RWPE2 (cell line): ENCODE measurements at regions not wholly inside any gene's neighbourhood (a gene's known extent, or its start where the extent isn't known, plus 50 kb on each side); places are given as distances from the start of the nearest gene placed in this dataset.
"Not testable (repeated sequence)": the region's sequence is repeated elsewhere in the genome, so short reads cannot be mapped to it uniquely, and the experiment has no call there.

ENCODE experiments used
- ATAC-seq: fragments of 200-7000 bp; cut with Tn5 transposase; 3 replicates; pipeline ENCODE4 v1.9.1; 2021; ENCODE audit warnings: low read depth
- DNase-seq: peaks from one replicate; pipeline ENCODE4 v3.0.0-alpha.2; 2020; ENCODE audit warnings: low spot score
- H3K27ac ChIP-seq: fragments of 450-650 bp; 2 replicates; pipeline ENCODE4 v1.5.1; 2017; ENCODE audit warnings: mild to moderate bottlenecking; ENCODE audit not compliant: poor library complexity, severe bottlenecking
- H3K27me3 ChIP-seq: fragments of 250-450 bp; sonication (Bioruptor Pico); 2 replicates; pipeline ENCODE4 v1.5.1; 2021; ENCODE audit warnings: mild to moderate bottlenecking, moderate library complexity; ENCODE audit not compliant: insufficient read depth, poor library complexity, severe bottlenecking
- H3K36me3 ChIP-seq: fragments of 250-450 bp; sonication (Bioruptor Pico); 2 replicates; pipeline ENCODE4 v1.5.1; 2020; ENCODE audit warnings: low read depth, mild to moderate bottlenecking, moderate library complexity
- H3K4me1 ChIP-seq: fragments of 250-450 bp; sonication (Bioruptor Pico); 2 replicates; pipeline ENCODE4 v1.5.1; 2021; ENCODE audit warnings: mild to moderate bottlenecking, moderate library complexity; ENCODE audit not compliant: insufficient read depth, poor library complexity, severe bottlenecking
- H3K4me3 ChIP-seq: fragments of 250-450 bp; sonication (Bioruptor Pico); 2 replicates; pipeline ENCODE4 v1.5.1; 2021; ENCODE audit warnings: mild to moderate bottlenecking, moderate library complexity; ENCODE audit not compliant: severe bottlenecking
- H3K9me3 ChIP-seq: fragments of 250-450 bp; sonication (Bioruptor Pico); 2 replicates; pipeline ENCODE4 v1.5.1; 2021; ENCODE audit warnings: mild to moderate bottlenecking, moderate library complexity; ENCODE audit not compliant: severe bottlenecking
- CTCF ChIP-seq: fragments of 450-650 bp; IDR thresholded peaks from one replicate; pipeline ENCODE4 v1.5.1; 2017; ENCODE audit warnings: mild to moderate bottlenecking, moderate library complexity; ENCODE audit not compliant: poor library complexity, severe bottlenecking

GRCh38 chr12:28035500-28035899, 63.0 kb upstream of the PTHLH start:
- Histone ChIP-seq H3K27ac (peak overlapping the region; percentile 97), H3K4me3 (no peak overlapping the region), H3K27me3 (no peaks in the 10 kb centered on the region), H3K4me1 (peaks cover 42% of the 10 kb centered on the region), H3K9me3 (no peaks in the 10 kb centered on the region), H3K36me3 (no peaks in the 10 kb centered on the region)
- DNase-seq (no peak), ATAC-seq (peak; percentile 21; the same call in 1 of the 3 replicates)
- TF ChIP-seq CTCF: no peak

GRCh38 chr12:28036940-28037339, 64.4 kb upstream of the PTHLH start:
- no peak overlapping the region for H3K4me3 ChIP-seq
- no peak for ATAC-seq
- no peak overlapping the region for H3K27ac ChIP-seq
- peaks cover 39% of the 10 kb centered on the region for H3K4me1 ChIP-seq
- H3K27me3 ChIP-seq: no peaks in the 10 kb centered on the region
- TF ChIP-seq CTCF: no peak
- H3K36me3 ChIP-seq: no peaks in the 10 kb centered on the region
- DNase-seq: no peak
- H3K9me3 ChIP-seq: no peaks in the 10 kb centered on the region

- no peaks in the 10 kb centered on the region for H3K27me3 ChIP-seq
- ATAC-seq: no peak
- no peak overlapping the region for H3K27ac ChIP-seq
- TF ChIP-seq CTCF: no peak
- H3K4me1 ChIP-seq: peaks cover 6% of the 10 kb centered on the region
- H3K36me3 ChIP-seq: no peaks in the 10 kb centered on the region
- H3K4me3 ChIP-seq: no peak overlapping the region
- no peak for DNase-seq
- no peaks in the 10 kb centered on the region for H3K9me3 ChIP-seq
Measured at GRCh38 chr12:28040246-28040645, 67.7 kb upstream of the PTHLH start.

GRCh38 chr12:28046600-28046999, 74.1 kb upstream of the PTHLH start:
- not testable (repeated sequence) for H3K36me3 ChIP-seq, H3K4me3 ChIP-seq, H3K27ac ChIP-seq

GRCh38 chr12:28050606-28051005, 78.1 kb upstream of the PTHLH start:
- DNase-seq (no peak), ATAC-seq (no peak)
- Histone ChIP-seq H3K4me3 (no peak overlapping the region), H3K27me3 (no peaks in the 10 kb centered on the region), H3K36me3 (no peaks in the 10 kb centered on the region), H3K4me1 (no peaks in the 10 kb centered on the region), H3K9me3 (no peaks in the 10 kb centered on the region), H3K27ac (no peak overlapping the region)
- TF ChIP-seq CTCF: no peak

More at GRCh38 chr12:28046600-28046999, 74.1 kb upstream of the PTHLH start:
- H3K4me1 ChIP-seq, H3K27me3 ChIP-seq, H3K9me3 ChIP-seq, DNase-seq, ATAC-seq: not testable (repeated sequence)
